GM12878 (cell line): ENCODE measurements at regions not wholly inside any gene's neighbourhood (a gene's known extent, or its start where the extent isn't known, plus 50 kb on each side); places are given as distances from the start of the nearest gene placed in this dataset.

Experiments used
- ATAC-seq: fragments of 200-7000 bp; cut with Tn5 transposase; 3 replicates; pipeline ENCODE4 v1.9.1; 2020; ENCODE audit warnings: mild to moderate bottlenecking, moderate library complexity
- BruUV-seq: library from RNA; stranded (reverse); fragments of 400-500 nt; replicated peaks from 2 replicates; lab custom pipeline; 2021; lab: Mats Ljungman, UMichigan
- CTCF ChIA-PET: fragments of 300-600 bp; sonication (Branson Sonifier 250); formaldehyde crosslinking; extraction: SDS; loops from one replicate; lab custom pipeline; 2021; ENCODE audit warnings: inconsistent platforms; lab: Yijun Ruan, JAX
- POLR2A ChIA-PET: fragments of 350-600 bp; formaldehyde crosslinking; extraction: SDS; loops from one replicate; lab custom pipeline; 2021; ENCODE audit warnings: inconsistent platforms; lab: Charles Lee
- RAD21 ChIA-PET: fragments of 300-600 bp; sonication (Branson Sonifier 250); formaldehyde crosslinking; loops from one replicate; lab custom pipeline; 2023; ENCODE audit warnings: antibody characterized with exemption; ENCODE audit not compliant: unreplicated experiment; lab: Charles Lee
- SMC1A ChIA-PET: fragments of 300-600 bp; sonication (Branson Sonifier 250); formaldehyde crosslinking; loops from one replicate; lab custom pipeline; 2023; ENCODE audit not compliant: unreplicated experiment, uncharacterized antibody; lab: Charles Lee
- DNase-seq: peaks from one replicate; pipeline ENCODE4 v3.0.0-alpha.2; 2011; ENCODE audit warnings: low read depth, low spot score
- FAIRE-seq: peaks from 3 replicates; lab custom pipeline; 2011; peaks lifted over from hg19 to GRCh38; lab: Jason Lieb, UNC
- H2AFZ ChIP-seq: 2 replicates; pipeline ENCODE4 v1.6.0; 2011; ENCODE audit warnings: low read depth, low read length, control low read depth; ENCODE audit not compliant: control insufficient read depth
- H3K27ac ChIP-seq: 2 replicates; pipeline ENCODE4 v1.5.1; 2011; ENCODE audit warnings: control low read depth; ENCODE audit not compliant: control insufficient read depth, insufficient read depth
- H3K27me3 ChIP-seq, 2 experiments: replicated peaks in 1 of 2; 2 replicates each; pipeline versions ENCODE4 v1.6.0 to v1.6.1; 2011; ENCODE audit warnings: low read length in 1 of 2; ENCODE audit not compliant: control insufficient read depth in 2 of 2, insufficient read depth in 2 of 2
- H3K36me3 ChIP-seq, 2 experiments: 2 replicates each; pipeline ENCODE4 v1.5.1; 2011; ENCODE audit warnings: low read length in 1 of 2; ENCODE audit not compliant: control insufficient read depth in 2 of 2, insufficient read depth in 2 of 2
- H3K4me1 ChIP-seq: 2 replicates; pipeline ENCODE4 v1.6.1; 2011; ENCODE audit warnings: mild to moderate bottlenecking, low read length, moderate library complexity, mixed read lengths; ENCODE audit not compliant: control insufficient read depth, insufficient read depth
- H3K4me2 ChIP-seq: 2 replicates; pipeline ENCODE4 v1.6.0; 2011; ENCODE audit warnings: control low read depth; ENCODE audit not compliant: control insufficient read depth, insufficient read depth
- H3K4me3 ChIP-seq: fragments of 200-600 bp; sonication (generic); 2 replicates; pipeline ENCODE4 v1.5.1; 2016
- H3K79me2 ChIP-seq: 2 replicates; pipeline ENCODE4 v1.6.0; 2011; ENCODE audit warnings: low read length; ENCODE audit not compliant: control insufficient read depth, insufficient read depth
- H3K9ac ChIP-seq: 2 replicates; pipeline ENCODE4 v1.8.0; 2011; ENCODE audit warnings: low read length, control low read depth, mixed read lengths; ENCODE audit not compliant: control insufficient read depth, insufficient read depth
- H3K9me3 ChIP-seq: replicated peaks from 3 replicates; pipeline ENCODE4 v1.5.1; 2011; ENCODE audit warnings: mild to moderate bottlenecking, low read length; ENCODE audit not compliant: control insufficient read depth, insufficient read depth
- H4K20me1 ChIP-seq: 2 replicates; pipeline ENCODE4 v1.6.0; 2011; ENCODE audit not compliant: control insufficient read depth, insufficient read depth
- ASH2L ChIP-seq: fragments of 300-600, 200-600 bp; sonication (generic); IDR thresholded peaks from 2 replicates; pipeline ENCODE4 v1.6.1; 2017; ENCODE audit warnings: low read depth, mild to moderate bottlenecking, borderline replicate concordance
- ATF7 ChIP-seq: fragments of 450-650 bp; IDR thresholded peaks from 2 replicates; pipeline ENCODE4 v1.6.1; 2016; ENCODE audit warnings: low read depth, mild to moderate bottlenecking
- BACH1 ChIP-seq: fragments of 450-650 bp; IDR thresholded peaks from 2 replicates; pipeline ENCODE4 v1.6.1; 2017; ENCODE audit warnings: mild to moderate bottlenecking, borderline replicate concordance
- BCL11A ChIP-seq: IDR thresholded peaks from 2 replicates; pipeline ENCODE4 v1.6.1; 2011; ENCODE audit warnings: low read depth, low read length
- BRCA1 ChIP-seq: IDR thresholded peaks from 2 replicates; pipeline ENCODE4 v1.6.1; 2011; ENCODE audit warnings: low read depth, low read length, improper control_type of control experiment
- CEBPZ ChIP-seq: fragments of 150-350 bp; IDR thresholded peaks from 2 replicates; pipeline ENCODE4 v1.6.1; 2016; ENCODE audit warnings: low read depth, low read length
- EGR1 ChIP-seq, 2 experiments: IDR thresholded peaks; 1 replicate in 1 of 2; 2 replicates in 1 of 2; pipeline ENCODE4 v1.6.1; 2011 to 2012; ENCODE audit warnings: low read depth in 2 of 2, low read length in 2 of 2, borderline replicate concordance in 1 of 2, mild to moderate bottlenecking in 1 of 2, moderate library complexity in 1 of 2
- EP300 ChIP-seq, 2 experiments: fragments of 150-350 bp in 1 of 2; IDR thresholded peaks; 2 replicates each; pipeline ENCODE4 v1.6.1; 2011 to 2012; ENCODE audit warnings: low read depth in 2 of 2, low read length in 2 of 2, borderline replicate concordance in 1 of 2, improper control_type of control experiment in 1 of 2, inconsistent platforms in 1 of 2; ENCODE audit not compliant: control insufficient read depth in 1 of 2
- KAT2A ChIP-seq: conservative IDR thresholded peaks from 2 replicates; pipeline ENCODE4 v1.6.1; 2011; ENCODE audit warnings: low read depth, low read length; ENCODE audit not compliant: control insufficient read depth
- MYC ChIP-seq: IDR thresholded peaks from 2 replicates; pipeline ENCODE4 v1.6.1; 2011; ENCODE audit warnings: mild to moderate bottlenecking, low read length, moderate library complexity, inconsistent platforms; ENCODE audit not compliant: insufficient read depth, insufficient replicate concordance, insufficient read length, severe bottlenecking
- NFIC ChIP-seq: IDR thresholded peaks from 2 replicates; pipeline ENCODE4 v1.6.1; 2012; ENCODE audit warnings: low read depth, mild to moderate bottlenecking, inconsistent platforms, low read length, moderate library complexity
- NR2C2 ChIP-seq: IDR thresholded peaks from 2 replicates; pipeline ENCODE4 v1.6.1; 2011; ENCODE audit warnings: borderline replicate concordance, low read depth; ENCODE audit not compliant: control insufficient read depth, insufficient read length
- NRF1 ChIP-seq: conservative IDR thresholded peaks from 2 replicates; pipeline ENCODE4 v1.6.1; 2011; ENCODE audit warnings: mild to moderate bottlenecking, low read depth, low read length, improper control_type of control experiment
- PML ChIP-seq: IDR thresholded peaks from 2 replicates; pipeline ENCODE4 v1.6.1; 2012; ENCODE audit warnings: low read length, inconsistent platforms
- RUNX3 ChIP-seq: IDR thresholded peaks from 2 replicates; pipeline ENCODE4 v1.6.1; 2012; ENCODE audit warnings: low read length, inconsistent platforms
- SRF ChIP-seq, 2 experiments: IDR thresholded peaks; 2 replicates each; pipeline ENCODE4 v1.6.1; 2011; ENCODE audit warnings: low read depth in 2 of 2, low read length in 2 of 2, mild to moderate bottlenecking in 1 of 2, moderate library complexity in 1 of 2
- WGBS: methylation state at CpG from one replicate; pipeline ENCODE4 v1.1.6; 2016; ENCODE audit warnings: low lambda C conversion rate; ENCODE audit not compliant: insufficient replicate concordance, insufficient coverage; ENCODE audit errors: missing lambda C conversion rate; 5-methylcytosine and 5-hydroxymethylcytosine counted together
- in situ Hi-C: fragments of 300-500 bp; cut with MboI; formaldehyde crosslinking; loops from 9 replicates; pipeline ENCODE4 v1.14.3; 2018; ENCODE audit warnings: mixed read lengths
- intact Hi-C: fragments of 100-400 bp; cut with micrococcal nuclease; formaldehyde crosslinking; loops from one replicate; pipeline ENCODE4 v1.14.2; 2022; ENCODE audit not compliant: unreplicated experiment
- TF ChIP-seq, protein P1 (sequence below): fragments of 450-650 bp; IDR thresholded peaks from 2 replicates; pipeline ENCODE4 v1.6.1; 2014; ENCODE audit warnings: mild to moderate bottlenecking
- TF ChIP-seq, protein P2 (sequence below): fragments of 450-650 bp; IDR thresholded peaks from 2 replicates; pipeline ENCODE4 v1.6.1; 2016; ENCODE audit warnings: mild to moderate bottlenecking

DNA sequence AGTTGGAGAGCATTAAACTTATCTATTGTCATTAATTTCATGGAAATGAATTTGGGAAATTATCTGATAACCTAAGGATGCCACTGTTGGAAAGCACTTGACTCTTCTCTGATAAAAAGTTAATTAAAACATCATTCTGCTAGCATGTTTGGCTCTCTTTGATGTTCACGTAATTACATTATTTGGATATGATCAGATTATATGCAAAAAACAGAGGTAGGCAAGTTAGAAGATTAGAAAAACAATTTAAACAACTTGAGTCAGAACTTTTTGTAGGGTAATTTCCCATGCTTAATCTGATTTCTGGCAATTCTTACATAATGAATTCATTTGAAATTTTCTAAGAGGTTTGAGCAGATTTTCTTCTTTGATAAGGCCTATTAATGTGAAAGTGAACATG, 882.9 kb downstream of the TRAM1L1 start:
- H3K4me3 ChIP-seq: no peak overlapping the region
- BruUV-seq: no TSS peak
- no peaks in the 10 kb centered on the region for H3K4me1 ChIP-seq
- 0% methylated on average over 1 of the region's 1 CpG for WGBS
- H2AFZ ChIP-seq: no peak overlapping the region
- H3K27ac ChIP-seq: no peak overlapping the region
- in situ Hi-C loops: no loop called here
- H3K4me2 ChIP-seq: no peak overlapping the region
- ATAC-seq: no peak
- H3K27me3 ChIP-seq: no peaks in the 10 kb centered on the region
- ChIA-PET SMC1A (no interaction called here), CTCF (no interaction called here), POLR2A (no interaction called here), RAD21 (no interaction called here)
- intact Hi-C loops: no loop called here
- no peak overlapping the region for H3K9ac ChIP-seq
- H3K79me2 ChIP-seq: no peaks in the 10 kb centered on the region
- DNase-seq: no peak
- no peak for FAIRE-seq
- no peaks in the 10 kb centered on the region for H3K9me3 ChIP-seq
- no peaks in the 10 kb centered on the region for H4K20me1 ChIP-seq
- H3K36me3 ChIP-seq: no peaks in the 10 kb centered on the region
- TF ChIP-seq BRCA1 (no peak), PML (no peak), BCL11A (no peak), EGR1 (IDR thresholded peaks at IDR 0.05; ENCODE audit: borderline replicate concordance in 1 of 2, low read depth in 2 of 2, low read length in 2 of 2) (no peak), SRF (IDR thresholded peaks at IDR 0.05; ENCODE audit: low read depth in 2 of 2, low read length in 2 of 2) (no peak), ATF7 (no peak), NR2C2 (no peak), NFIC (no peak), CEBPZ (no peak), BACH1 (no peak), ASH2L (no peak), NRF1 (no peak), EP300 (IDR thresholded peaks at IDR 0.05; ENCODE audit: borderline replicate concordance in 1 of 2, control insufficient read depth in 1 of 2, low read depth in 2 of 2, low read length in 2 of 2) (no peak), KAT2A (no peak), RUNX3 (no peak), MYC (no peak)
- TF ChIP-seq, protein P1, sequence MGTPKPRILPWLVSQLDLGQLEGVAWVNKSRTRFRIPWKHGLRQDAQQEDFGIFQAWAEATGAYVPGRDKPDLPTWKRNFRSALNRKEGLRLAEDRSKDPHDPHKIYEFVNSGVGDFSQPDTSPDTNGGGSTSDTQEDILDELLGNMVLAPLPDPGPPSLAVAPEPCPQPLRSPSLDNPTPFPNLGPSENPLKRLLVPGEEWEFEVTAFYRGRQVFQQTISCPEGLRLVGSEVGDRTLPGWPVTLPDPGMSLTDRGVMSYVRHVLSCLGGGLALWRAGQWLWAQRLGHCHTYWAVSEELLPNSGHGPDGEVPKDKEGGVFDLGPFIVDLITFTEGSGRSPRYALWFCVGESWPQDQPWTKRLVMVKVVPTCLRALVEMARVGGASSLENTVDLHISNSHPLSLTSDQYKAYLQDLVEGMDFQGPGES: no peak
- TF ChIP-seq, protein P2, sequence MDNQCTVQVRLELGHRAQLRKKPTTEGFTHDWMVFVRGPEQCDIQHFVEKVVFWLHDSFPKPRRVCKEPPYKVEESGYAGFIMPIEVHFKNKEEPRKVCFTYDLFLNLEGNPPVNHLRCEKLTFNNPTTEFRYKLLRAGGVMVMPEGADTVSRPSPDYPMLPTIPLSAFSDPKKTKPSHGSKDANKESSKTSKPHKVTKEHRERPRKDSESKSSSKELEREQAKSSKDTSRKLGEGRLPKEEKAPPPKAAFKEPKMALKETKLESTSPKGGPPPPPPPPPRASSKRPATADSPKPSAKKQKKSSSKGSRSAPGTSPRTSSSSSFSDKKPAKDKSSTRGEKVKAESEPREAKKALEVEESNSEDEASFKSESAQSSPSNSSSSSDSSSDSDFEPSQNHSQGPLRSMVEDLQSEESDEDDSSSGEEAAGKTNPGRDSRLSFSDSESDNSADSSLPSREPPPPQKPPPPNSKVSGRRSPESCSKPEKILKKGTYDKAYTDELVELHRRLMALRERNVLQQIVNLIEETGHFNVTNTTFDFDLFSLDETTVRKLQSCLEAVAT: no peak
